OCI-LY1 (cell line): ENCODE measurements at regions not wholly inside any gene's neighbourhood (a gene's known extent, or its start where the extent isn't known, plus 50 kb on each side); places are given as distances from the start of the nearest gene placed in this dataset.

Experiments used
- H2AFZ ChIP-seq: fragments of 200-600 bp; sonication (generic), shearing (Covaris generic); 2 replicates; pipeline ENCODE4 v1.6.0; 2014; ENCODE audit warnings: antibody characterized with exemption, mild to moderate bottlenecking, low read length
- H3F3A ChIP-seq: fragments of 200-600 bp; sonication (generic), shearing (Covaris generic); 2 replicates; pipeline ENCODE4 v1.6.0; 2014; ENCODE audit warnings: mild to moderate bottlenecking, antibody characterized with exemption, low read length, moderate library complexity; ENCODE audit not compliant: insufficient read depth
- H3K27ac ChIP-seq: fragments of 200-600 bp; sonication (generic); 2 replicates; pipeline ENCODE4 v1.5.1; 2014; ENCODE audit warnings: low read length, mixed run types, mild to moderate bottlenecking, low read depth; ENCODE audit not compliant: poor library complexity, severe bottlenecking
- H3K27me3 ChIP-seq: fragments of 200-600 bp; sonication (generic); 2 replicates; pipeline ENCODE4 v1.6.0; 2014; ENCODE audit warnings: antibody characterized with exemption, mild to moderate bottlenecking, low read length, moderate library complexity; ENCODE audit not compliant: insufficient read depth
- H3K36me3 ChIP-seq: fragments of 200-600 bp; sonication (generic); 2 replicates; pipeline ENCODE4 v1.6.1; 2014; ENCODE audit warnings: mild to moderate bottlenecking, antibody characterized with exemption, low read length, moderate library complexity, mixed read lengths; ENCODE audit not compliant: insufficient read depth
- H3K4me1 ChIP-seq: fragments of 200-600 bp; sonication (generic); 2 replicates; pipeline ENCODE4 v1.5.1; 2014; ENCODE audit warnings: mild to moderate bottlenecking, low read length, moderate library complexity; ENCODE audit not compliant: insufficient read depth, severe bottlenecking
- H3K4me2 ChIP-seq: fragments of 200-600 bp; sonication (generic), shearing (Covaris generic); 2 replicates; pipeline ENCODE4 v1.6.1; 2014; ENCODE audit warnings: low read length
- H3K4me3 ChIP-seq: fragments of 200-600 bp; sonication (generic); 2 replicates; pipeline ENCODE4 v1.5.1; 2014; ENCODE audit warnings: low read length, low read depth, mild to moderate bottlenecking, mixed read lengths; ENCODE audit not compliant: poor library complexity, severe bottlenecking
- H3K79me2 ChIP-seq: fragments of 200-600 bp; shearing (Covaris generic); 2 replicates; pipeline ENCODE4 v1.6.1; 2016; ENCODE audit warnings: mixed run types, low read length, mixed read lengths; ENCODE audit not compliant: insufficient read depth
- H3K9ac ChIP-seq: fragments of 200-600 bp; sonication (generic), shearing (Covaris generic); 2 replicates; pipeline ENCODE4 v1.6.1; 2014; ENCODE audit warnings: mild to moderate bottlenecking, low read length, mixed read lengths
- H3K9me2 ChIP-seq: fragments of 200-600 bp; sonication (generic), shearing (Covaris generic); 2 replicates; pipeline ENCODE4 v1.6.1; 2014; ENCODE audit warnings: low read depth, mild to moderate bottlenecking, low read length, mixed read lengths
- H3K9me3 ChIP-seq: fragments of 200-600 bp; shearing (Covaris generic); 2 replicates; pipeline ENCODE4 v1.6.1; 2014; ENCODE audit warnings: low read length, mixed read lengths
- H4K20me1 ChIP-seq: fragments of 200-600 bp; sonication (generic), shearing (Covaris generic); 2 replicates; pipeline ENCODE4 v1.6.0; 2016; ENCODE audit warnings: mild to moderate bottlenecking, low read length; ENCODE audit not compliant: insufficient read depth
- EZH2 ChIP-seq: fragments of 200-600 bp; sonication (generic), shearing (Covaris generic); IDR thresholded peaks from 2 replicates; pipeline ENCODE4 v1.8.0; 2017; ENCODE audit warnings: borderline replicate concordance, mixed run types, mild to moderate bottlenecking, antibody characterized with exemption, low read length, moderate library complexity, mixed read lengths
- TF ChIP-seq, protein P1 (sequence below): fragments of 200-600 bp; sonication (generic), shearing (Covaris generic); IDR thresholded peaks from 2 replicates; pipeline ENCODE4 v1.5.1; 2017; ENCODE audit warnings: mild to moderate bottlenecking, antibody characterized with exemption, low read length, moderate library complexity, mixed read lengths

DNA sequence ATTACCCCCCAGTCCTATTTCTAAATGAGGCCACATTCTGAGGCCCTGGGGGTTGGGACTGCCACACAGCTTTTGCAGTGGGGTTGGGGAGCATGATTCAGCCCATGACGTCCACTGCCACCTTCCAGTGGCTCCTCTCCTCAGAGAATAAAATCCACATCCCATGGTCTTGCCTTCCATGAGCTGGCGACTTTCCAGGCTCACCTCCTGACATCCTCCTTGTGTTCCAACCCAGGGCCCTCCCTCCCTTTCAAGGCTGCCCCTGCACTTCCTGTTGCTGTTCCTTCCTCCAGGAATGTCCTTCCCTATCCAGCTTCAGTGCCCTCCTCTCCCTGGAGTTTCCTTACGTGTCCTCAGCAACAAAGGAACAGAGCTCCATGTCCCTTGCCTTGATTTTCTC, 187.3 kb upstream of the ID2 start:
- H4K20me1 ChIP-seq, result no peaks in the 10 kb centered on the region
- no peaks in the 10 kb centered on the region for H3K9me2 ChIP-seq
- no peak overlapping the region for H3K4me2 ChIP-seq
- TF ChIP-seq EZH2, result no peak
- TF ChIP-seq, protein P1, sequence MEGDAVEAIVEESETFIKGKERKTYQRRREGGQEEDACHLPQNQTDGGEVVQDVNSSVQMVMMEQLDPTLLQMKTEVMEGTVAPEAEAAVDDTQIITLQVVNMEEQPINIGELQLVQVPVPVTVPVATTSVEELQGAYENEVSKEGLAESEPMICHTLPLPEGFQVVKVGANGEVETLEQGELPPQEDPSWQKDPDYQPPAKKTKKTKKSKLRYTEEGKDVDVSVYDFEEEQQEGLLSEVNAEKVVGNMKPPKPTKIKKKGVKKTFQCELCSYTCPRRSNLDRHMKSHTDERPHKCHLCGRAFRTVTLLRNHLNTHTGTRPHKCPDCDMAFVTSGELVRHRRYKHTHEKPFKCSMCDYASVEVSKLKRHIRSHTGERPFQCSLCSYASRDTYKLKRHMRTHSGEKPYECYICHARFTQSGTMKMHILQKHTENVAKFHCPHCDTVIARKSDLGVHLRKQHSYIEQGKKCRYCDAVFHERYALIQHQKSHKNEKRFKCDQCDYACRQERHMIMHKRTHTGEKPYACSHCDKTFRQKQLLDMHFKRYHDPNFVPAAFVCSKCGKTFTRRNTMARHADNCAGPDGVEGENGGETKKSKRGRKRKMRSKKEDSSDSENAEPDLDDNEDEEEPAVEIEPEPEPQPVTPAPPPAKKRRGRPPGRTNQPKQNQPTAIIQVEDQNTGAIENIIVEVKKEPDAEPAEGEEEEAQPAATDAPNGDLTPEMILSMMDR, result no peak
- no peak overlapping the region for H3K27ac ChIP-seq
- H3K4me1 ChIP-seq, result peaks cover 18% of the 10 kb centered on the region
- no peaks in the 10 kb centered on the region for H3F3A ChIP-seq
- no peaks in the 10 kb centered on the region for H3K9me3 ChIP-seq
- no peak overlapping the region for H3K9ac ChIP-seq
- H3K79me2 ChIP-seq, result no peaks in the 10 kb centered on the region
- H3K36me3 ChIP-seq, result no peaks in the 10 kb centered on the region; the same call in 1 of the 2 replicates
- H2AFZ ChIP-seq, result no peak overlapping the region
- H3K4me3 ChIP-seq, result no peak overlapping the region
- no peaks in the 10 kb centered on the region for H3K27me3 ChIP-seq

DNA sequence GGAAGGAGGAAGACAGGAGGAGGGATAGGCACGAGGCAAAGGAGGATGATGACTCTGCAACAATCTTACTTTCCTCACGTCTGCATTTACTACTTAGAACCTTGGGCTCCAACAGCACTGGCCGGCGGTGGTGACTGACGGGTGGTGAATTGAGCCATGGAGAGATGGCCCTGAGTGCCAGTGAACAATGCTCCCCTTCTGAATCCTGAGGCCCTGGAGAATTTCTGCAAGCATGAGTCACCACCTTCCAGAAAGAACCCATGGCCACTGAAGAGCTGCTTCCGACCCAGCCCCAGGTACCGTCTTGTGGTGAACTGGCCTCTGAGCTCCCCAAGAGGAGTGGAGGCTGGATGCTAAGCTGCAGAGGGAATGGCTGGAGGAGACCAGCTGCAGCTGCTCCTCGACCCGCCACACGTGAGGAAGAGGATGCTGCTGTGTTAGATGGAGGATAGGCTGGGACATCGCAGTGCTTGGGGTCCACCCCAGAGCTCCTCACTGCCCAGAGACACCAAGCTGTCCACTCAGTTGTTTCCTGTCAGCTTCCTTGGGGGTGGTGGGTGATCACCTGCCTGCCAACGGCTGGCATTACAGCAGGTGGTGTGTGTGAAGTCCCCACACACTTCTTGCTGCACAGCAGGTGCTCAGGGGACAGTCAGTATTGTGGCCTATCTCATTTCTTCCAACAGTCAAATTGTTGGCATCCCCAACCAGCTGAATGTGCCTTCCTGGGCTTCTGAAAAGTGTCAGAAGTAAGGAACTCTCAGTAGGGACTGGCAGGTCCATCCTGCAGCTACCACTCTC, 186.5 kb upstream of the ID2 start:
- Histone ChIP-seq H3F3A (no peaks in the 10 kb centered on the region), H3K9me2 (no peaks in the 10 kb centered on the region), H3K4me1 (peaks cover 14% of the 10 kb centered on the region), H3K36me3 (no peaks in the 10 kb centered on the region; the same call in 1 of the 2 replicates), H3K9me3 (no peaks in the 10 kb centered on the region), H3K79me2 (no peaks in the 10 kb centered on the region), H4K20me1 (no peaks in the 10 kb centered on the region), H3K27me3 (no peaks in the 10 kb centered on the region), H3K4me2 (no peak overlapping the region), H3K27ac (no peak overlapping the region), H2AFZ (no peak overlapping the region), H3K9ac (no peak overlapping the region), H3K4me3 (no peak overlapping the region)
- TF ChIP-seq, protein P1, result no peak
- no peak for TF ChIP-seq EZH2

DNA sequence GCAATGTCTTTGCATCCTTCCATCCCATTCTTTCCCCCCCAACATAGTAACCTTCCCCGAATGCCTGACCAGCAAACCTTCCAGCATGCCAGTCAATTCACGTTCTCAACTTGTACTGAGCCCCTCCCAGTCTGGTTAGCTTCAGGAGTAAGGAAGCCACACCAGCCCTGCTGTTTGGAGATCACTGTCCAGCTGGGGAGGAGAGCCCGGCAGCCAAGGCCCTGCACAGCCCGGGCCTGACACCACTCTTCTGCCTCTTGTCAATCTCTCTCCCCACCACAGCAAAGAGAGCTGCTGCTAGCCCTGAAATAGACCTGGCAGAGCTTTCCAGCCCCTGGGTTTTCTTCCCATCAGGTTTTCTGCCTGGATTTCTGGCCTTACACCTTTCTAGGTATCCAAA, 185.8 kb upstream of the ID2 start:
- TF ChIP-seq, protein P1, result no peak
- TF ChIP-seq EZH2, result no peak
- Histone ChIP-seq H3K9me2 (no peaks in the 10 kb centered on the region), H3K9ac (no peak overlapping the region), H3K36me3 (no peaks in the 10 kb centered on the region; the same call in 1 of the 2 replicates), H4K20me1 (no peaks in the 10 kb centered on the region), H3K9me3 (no peaks in the 10 kb centered on the region), H3F3A (no peaks in the 10 kb centered on the region), H3K4me2 (no peak overlapping the region), H2AFZ (no peak overlapping the region), H3K4me1 (peaks cover 10% of the 10 kb centered on the region), H3K79me2 (no peaks in the 10 kb centered on the region), H3K4me3 (no peak overlapping the region), H3K27me3 (no peaks in the 10 kb centered on the region), H3K27ac (no peak overlapping the region)
